ENCODE measurements at regions not wholly inside any gene's neighbourhood (a gene's known extent, or its start where the extent isn't known, plus 50 kb on each side); places are given as distances from the start of the nearest gene placed in this dataset.
"Not testable (repeated sequence)": the region's sequence is repeated elsewhere in the genome, so short reads cannot be mapped to it uniquely, and the experiment has no call there.

GRCh38 chr14:105910426-105910825, 384.0 kb downstream of the TMEM121 start:
- no peaks in the 10 kb centered on the region for H3K36me3 Mint-ChIP-seq (ENCODE audit: unreplicated experiment)
- H3K9me3 Mint-ChIP-seq (ENCODE audit: unreplicated experiment) = peaks cover 23% of the 10 kb centered on the region
- no peak overlapping the region for H3K27ac Mint-ChIP-seq (ENCODE audit: unreplicated experiment)
- H3K4me3 Mint-ChIP-seq (ENCODE audit: unreplicated experiment) = no peak overlapping the region
- H3K27me3 Mint-ChIP-seq (ENCODE audit: unreplicated experiment) = no peaks in the 10 kb centered on the region
- DNase-seq (ENCODE audit: extremely low spot score, unreplicated experiment) = no peak
- TF ChIP-seq CTCF (IDR thresholded peaks at IDR 0.05) = no peak
- no peaks in the 10 kb centered on the region for H3K4me1 Mint-ChIP-seq (ENCODE audit: unreplicated experiment)

- H3K4me1 Mint-ChIP-seq (ENCODE audit: unreplicated experiment) = no peaks in the 10 kb centered on the region
- no peak for TF ChIP-seq CTCF (IDR thresholded peaks at IDR 0.05)
- no peak overlapping the region for H3K4me3 Mint-ChIP-seq (ENCODE audit: unreplicated experiment)
- H3K27ac Mint-ChIP-seq (ENCODE audit: unreplicated experiment) = no peak overlapping the region
- DNase-seq (ENCODE audit: extremely low spot score, unreplicated experiment) = no peak
- no peaks in the 10 kb centered on the region for H3K36me3 Mint-ChIP-seq (ENCODE audit: unreplicated experiment)
- no peaks in the 10 kb centered on the region for H3K27me3 Mint-ChIP-seq (ENCODE audit: unreplicated experiment)
- H3K9me3 Mint-ChIP-seq (ENCODE audit: unreplicated experiment) = peaks cover 25% of the 10 kb centered on the region
Observed at GRCh38 chr14:105911006-105911847, 384.8 kb downstream of the TMEM121 start.

DNA sequence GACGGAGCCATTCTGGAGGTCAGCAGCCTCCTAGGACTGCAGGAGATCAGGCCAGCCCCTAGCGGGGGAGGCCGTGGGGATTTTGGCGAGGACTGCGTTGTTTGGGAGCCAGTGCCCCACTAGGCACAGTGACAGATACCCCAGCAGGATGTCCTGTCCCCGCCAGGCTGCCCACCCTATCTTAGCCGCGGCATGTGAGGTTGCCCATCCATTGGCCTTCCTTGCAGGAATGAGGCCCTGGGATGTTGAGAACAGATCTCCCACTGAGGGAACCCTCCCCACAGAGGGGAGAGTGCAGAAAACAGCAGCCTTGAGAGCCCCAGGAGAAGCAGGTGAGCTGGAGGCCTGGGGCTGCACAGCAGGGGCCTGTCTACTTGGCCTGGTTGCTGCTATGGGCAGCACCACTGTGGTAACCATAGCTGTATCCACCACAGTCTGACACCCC, 385.5 kb downstream of the TMEM121 start:
- DNase-seq (ENCODE audit: extremely low spot score, unreplicated experiment); H3K36me3 Mint-ChIP-seq (ENCODE audit: unreplicated experiment); H3K4me1 Mint-ChIP-seq (ENCODE audit: unreplicated experiment); H3K27ac Mint-ChIP-seq (ENCODE audit: unreplicated experiment); H3K27me3 Mint-ChIP-seq (ENCODE audit: unreplicated experiment); H3K4me3 Mint-ChIP-seq (ENCODE audit: unreplicated experiment): not testable (repeated sequence)
- H3K9me3 Mint-ChIP-seq (ENCODE audit: unreplicated experiment) = peaks cover 27% of the 10 kb centered on the region

- no peak for TF ChIP-seq CTCF (IDR thresholded peaks at IDR 0.05)
- Mint-ChIP-seq H3K27ac (ENCODE audit: unreplicated experiment) (no peak overlapping the region), H3K9me3 (ENCODE audit: unreplicated experiment) (peaks cover 21% of the 10 kb centered on the region), H3K36me3 (ENCODE audit: unreplicated experiment) (no peaks in the 10 kb centered on the region), H3K4me3 (ENCODE audit: unreplicated experiment) (no peak overlapping the region), H3K4me1 (ENCODE audit: unreplicated experiment) (no peaks in the 10 kb centered on the region), H3K27me3 (ENCODE audit: unreplicated experiment) (no peaks in the 10 kb centered on the region)
- DNase-seq (ENCODE audit: extremely low spot score, unreplicated experiment) = no peak
Observed at GRCh38 chr14:105912641-105913180, 386.3 kb downstream of the TMEM121 start.

GRCh38 chr14:105913221-105913620, 386.8 kb downstream of the TMEM121 start:
- Mint-ChIP-seq H3K4me1 (ENCODE audit: unreplicated experiment) (no peaks in the 10 kb centered on the region), H3K27ac (ENCODE audit: unreplicated experiment) (no peak overlapping the region), H3K27me3 (ENCODE audit: unreplicated experiment) (no peaks in the 10 kb centered on the region), H3K4me3 (ENCODE audit: unreplicated experiment) (no peak overlapping the region), H3K9me3 (ENCODE audit: unreplicated experiment) (peaks cover 20% of the 10 kb centered on the region), H3K36me3 (ENCODE audit: unreplicated experiment) (no peaks in the 10 kb centered on the region)
- TF ChIP-seq CTCF (IDR thresholded peaks at IDR 0.05) = no peak
- no peak for DNase-seq (ENCODE audit: extremely low spot score, unreplicated experiment)

All from osteocyte (in vitro differentiated cells).